Brain microvascular endothelial cell (primary cell): ENCODE measurements at regions not wholly inside any gene's neighbourhood (a gene's known extent, or its start where the extent isn't known, plus 50 kb on each side); places are given as distances from the start of the nearest gene placed in this dataset.

Source experiments
- DNase-seq: peaks from one replicate; pipeline ENCODE4 v3.0.0-alpha.2; 2020
- H3K27ac ChIP-seq: fragments of 250-450 bp; sonication (Bioruptor Pico); 2 replicates; pipeline ENCODE4 v1.5.1; 2020; ENCODE audit warnings: mild to moderate bottlenecking, moderate library complexity
- H3K27me3 ChIP-seq: fragments of 250-450 bp; sonication (Bioruptor Pico); replicated peaks from 2 replicates; pipeline ENCODE4 v1.5.1; 2020; ENCODE audit warnings: mild to moderate bottlenecking
- H3K36me3 ChIP-seq: fragments of 250-450 bp; sonication (Bioruptor Pico); replicated peaks from 2 replicates; pipeline ENCODE4 v1.5.1; 2020; ENCODE audit warnings: mild to moderate bottlenecking
- H3K4me3 ChIP-seq: 2 replicates; pipeline ENCODE4 v1.5.1; 2011; ENCODE audit warnings: low read depth, mild to moderate bottlenecking, control low read depth, low read length, moderate library complexity
- CTCF ChIP-seq: IDR thresholded peaks from 2 replicates; pipeline ENCODE4 v1.5.1; 2011; ENCODE audit warnings: low read depth, mild to moderate bottlenecking, moderate library complexity, low read length, control low read depth, inconsistent platforms; ENCODE audit errors: missing control alignments
- in situ Hi-C: cut with HindIII; loops from 2 replicates; pipeline ENCODE4 v1.10.0; 2017; ENCODE audit warnings: low sequenced_read_pairs, low pct_ligation_motif_present

- no peak overlapping the region for H3K4me3 ChIP-seq
- in situ Hi-C loops: no loop called here
- H3K27ac ChIP-seq: no peak overlapping the region
- TF ChIP-seq CTCF: no peak
- no peaks in the 10 kb centered on the region for H3K36me3 ChIP-seq
- H3K27me3 ChIP-seq: no peaks in the 10 kb centered on the region
- no peak for DNase-seq
These were observed 119.1 kb upstream of the CPEB2 start for GRCh38 chr4:14883166-14883565.

DNA sequence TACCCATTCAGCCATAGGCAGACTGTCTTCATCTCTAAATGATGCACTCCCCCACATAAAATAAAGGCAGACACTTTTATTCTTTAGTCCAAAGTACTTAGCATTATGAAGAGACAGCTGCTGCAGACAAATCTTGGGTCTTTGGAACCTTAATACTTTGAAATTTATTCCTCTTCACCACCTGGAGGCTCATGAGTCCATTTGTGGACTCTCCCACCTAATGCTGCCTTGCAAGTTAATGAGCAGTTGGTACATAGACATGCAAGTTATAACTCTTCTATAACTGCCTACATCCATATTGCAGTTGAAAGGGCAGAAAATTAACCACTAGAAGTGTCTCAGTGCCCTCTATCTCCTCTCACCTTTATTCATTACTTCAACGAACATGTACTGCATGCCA, 118.6 kb upstream of the CPEB2 start:
- no peak for TF ChIP-seq CTCF
- Histone ChIP-seq H3K4me3 (no peak overlapping the region), H3K27me3 (no peaks in the 10 kb centered on the region), H3K36me3 (no peaks in the 10 kb centered on the region), H3K27ac (no peak overlapping the region)
- DNase-seq: no peak
- in situ Hi-C loops: no loop called here

- no peak for DNase-seq
- H3K36me3 ChIP-seq: no peaks in the 10 kb centered on the region
- H3K27me3 ChIP-seq: no peaks in the 10 kb centered on the region
- in situ Hi-C loops: no loop called here
- no peak overlapping the region for H3K4me3 ChIP-seq
- no peak overlapping the region for H3K27ac ChIP-seq
- no peak for TF ChIP-seq CTCF
These were observed 114.3 kb upstream of the CPEB2 start for GRCh38 chr4:14887842-14888433.

DNA sequence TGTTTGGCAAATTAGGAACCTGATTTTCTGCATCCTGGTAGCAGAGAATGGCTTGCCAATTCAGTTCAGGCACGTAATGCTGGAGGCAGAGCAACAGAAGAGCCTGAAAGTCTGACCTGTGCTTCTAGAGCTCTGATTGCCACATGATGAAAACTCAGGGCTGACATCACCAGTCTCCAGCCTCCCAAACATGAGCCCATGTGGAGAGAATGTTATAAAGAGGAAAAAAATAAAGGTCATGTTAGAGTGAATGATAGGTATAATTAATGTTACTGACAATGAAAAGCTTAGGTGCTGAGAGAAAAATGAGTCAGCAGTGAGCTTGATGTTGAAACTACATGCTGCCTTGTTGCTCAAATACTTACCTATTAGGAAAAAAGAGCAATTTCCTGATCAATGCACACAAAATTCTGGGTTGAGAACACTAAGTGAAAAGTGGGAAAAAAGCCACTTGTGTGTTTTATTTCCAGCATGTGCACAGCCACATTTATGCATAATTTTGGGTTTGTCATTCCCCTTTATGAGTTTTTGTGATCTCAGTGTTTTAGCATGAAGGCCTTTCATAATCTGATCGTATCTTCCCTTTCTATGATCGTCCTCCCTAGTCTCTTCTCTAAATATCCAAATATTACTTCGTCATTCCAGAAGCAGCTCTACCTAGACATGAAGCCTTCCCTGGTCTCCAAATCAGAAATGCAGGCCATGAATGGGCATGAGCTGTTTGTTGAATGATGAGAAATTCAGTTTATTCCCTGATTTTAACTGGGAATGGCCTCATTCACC, 113.3 kb upstream of the CPEB2 start:
- DNase-seq: no peak
- H3K27ac ChIP-seq: no peak overlapping the region

GRCh38 chr4:14892563-14892962, 109.7 kb upstream of the CPEB2 start:
- no peak for DNase-seq
- in situ Hi-C loops: no loop called here
- H3K27ac ChIP-seq: no peak overlapping the region
- no peaks in the 10 kb centered on the region for H3K27me3 ChIP-seq
- TF ChIP-seq CTCF: no peak
- H3K36me3 ChIP-seq: no peaks in the 10 kb centered on the region
- no peak overlapping the region for H3K4me3 ChIP-seq

More for the DNA sequence above, 113.3 kb upstream of the CPEB2 start:
- TF ChIP-seq CTCF: no peak
- Histone ChIP-seq H3K4me3 (no peak overlapping the region), H3K36me3 (no peaks in the 10 kb centered on the region), H3K27me3 (no peaks in the 10 kb centered on the region)
- in situ Hi-C loops: no loop called here
